ENCODE measurements at regions not wholly inside any gene's neighbourhood (a gene's known extent, or its start where the extent isn't known, plus 50 kb on each side); places are given as distances from the start of the nearest gene placed in this dataset.
"Not testable (repeated sequence)": the region's sequence is repeated elsewhere in the genome, so short reads cannot be mapped to it uniquely, and the experiment has no call there.

DNA sequence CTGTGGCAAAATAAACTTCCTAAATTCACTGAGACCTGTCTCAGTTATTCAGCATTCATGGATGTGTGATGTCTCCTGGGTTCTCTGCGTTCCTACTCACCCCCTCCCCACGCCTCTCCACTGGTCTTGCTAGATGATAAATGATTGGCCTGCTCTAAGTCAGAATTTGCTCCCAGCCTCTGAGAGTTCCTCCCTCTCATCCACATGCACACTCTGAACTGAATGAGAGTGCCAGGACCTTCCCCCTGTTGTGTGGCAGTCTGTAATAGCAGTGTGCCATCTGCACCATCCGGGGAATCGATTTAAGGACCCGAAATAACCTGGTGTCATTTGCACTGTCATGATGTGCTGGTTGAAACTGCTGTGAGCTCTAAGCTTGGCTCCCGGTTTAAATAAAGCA, 135.8 kb upstream of the AFDN start:
- no peak for ATAC-seq

DNA sequence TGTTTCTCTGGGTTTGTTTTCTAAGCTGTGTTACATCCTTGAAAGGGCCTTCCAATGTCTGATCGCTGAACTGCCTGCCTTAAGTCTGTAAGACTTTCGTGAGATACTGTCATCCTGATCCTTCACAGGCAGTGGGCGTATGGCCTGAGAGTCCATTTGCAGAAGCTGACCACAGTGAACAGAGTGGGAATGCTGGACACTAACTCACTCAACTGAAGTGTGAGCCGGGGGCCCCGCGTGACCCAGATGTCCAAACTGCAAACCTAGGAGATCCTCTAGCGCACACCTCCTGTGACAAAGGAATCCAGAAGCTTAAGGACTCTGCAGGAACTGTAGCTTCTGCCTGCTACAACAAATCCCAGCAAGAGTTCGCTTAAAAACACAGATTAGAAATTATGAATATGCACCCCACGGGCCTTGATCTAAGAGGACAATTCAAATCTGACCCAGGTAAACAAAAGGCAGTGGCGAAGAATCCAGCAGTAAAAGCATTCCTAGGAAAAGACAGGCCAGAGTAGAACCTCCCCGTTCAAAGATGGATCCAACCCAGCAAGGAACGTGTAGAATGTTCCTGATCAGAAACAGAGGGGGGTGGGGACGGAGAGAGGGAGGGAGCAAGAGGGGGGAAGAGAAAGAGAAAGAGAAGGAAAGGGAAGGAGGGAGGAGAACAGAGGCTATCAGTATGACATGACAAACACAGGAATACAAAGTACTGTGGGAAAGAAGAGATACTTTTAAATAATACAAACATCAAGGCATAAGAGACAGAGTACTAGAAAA, 135.0 kb upstream of the AFDN start:
- ATAC-seq = no peak

DNA sequence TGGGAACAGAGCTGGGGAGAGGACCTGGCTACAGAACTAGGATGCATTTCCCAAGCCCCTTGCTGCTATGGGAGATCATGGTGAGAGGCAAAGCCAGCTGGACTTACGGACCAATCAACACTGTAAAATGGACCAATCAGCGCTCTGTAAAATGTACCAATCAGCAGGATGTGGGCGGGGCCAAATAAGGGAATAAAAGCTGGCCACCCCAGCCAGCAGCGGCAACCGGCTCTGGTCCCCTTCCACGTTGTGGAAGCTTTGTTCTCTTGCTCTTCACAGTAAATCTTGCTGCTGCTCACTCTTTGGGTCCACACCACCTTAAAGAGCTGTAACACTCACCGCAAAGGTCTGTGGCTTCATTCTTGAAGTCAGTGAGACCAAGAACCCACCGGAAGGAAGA, 133.2 kb upstream of the AFDN start:
- ATAC-seq = not testable (repeated sequence)

DNA sequence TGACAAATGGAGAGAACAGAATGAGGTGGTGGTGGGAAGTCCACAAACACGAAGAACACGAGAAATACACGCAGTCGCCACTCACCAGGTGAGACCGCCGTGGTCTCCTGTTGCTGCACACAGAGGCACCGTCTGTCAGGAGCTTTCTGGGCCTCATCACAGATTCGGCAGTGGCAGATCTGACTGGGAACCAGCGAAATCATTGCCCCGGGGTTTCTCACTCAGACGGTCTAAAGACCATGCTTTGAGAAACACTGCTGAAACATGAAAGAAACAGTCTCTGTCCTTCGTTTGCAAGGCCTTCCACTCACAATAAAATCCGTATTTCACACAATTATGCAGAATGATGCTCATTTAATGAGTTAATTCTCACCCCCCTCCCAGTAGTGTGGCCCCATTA, 130.9 kb upstream of the AFDN start:
- ATAC-seq = no peak

DNA sequence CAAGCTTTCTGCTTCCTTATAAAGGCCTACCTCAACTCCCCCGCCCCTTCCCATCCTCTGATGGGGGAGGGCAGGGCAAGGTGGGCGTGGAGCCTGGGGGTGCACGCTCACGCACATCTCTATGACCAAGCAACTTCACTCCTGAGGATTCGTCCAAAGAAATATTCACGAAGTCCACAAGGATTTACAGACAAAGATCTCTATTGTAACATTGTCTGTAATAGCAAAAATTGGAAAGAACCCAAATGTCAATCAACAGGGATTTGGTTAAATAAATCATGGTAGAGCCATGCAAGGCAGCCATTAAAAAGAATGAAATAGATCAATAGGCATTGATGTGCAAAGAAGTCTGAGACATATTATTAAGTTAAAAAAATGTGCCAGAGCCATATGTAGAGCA, 130.4 kb upstream of the AFDN start:
- peak; percentile 24 for ATAC-seq

DNA sequence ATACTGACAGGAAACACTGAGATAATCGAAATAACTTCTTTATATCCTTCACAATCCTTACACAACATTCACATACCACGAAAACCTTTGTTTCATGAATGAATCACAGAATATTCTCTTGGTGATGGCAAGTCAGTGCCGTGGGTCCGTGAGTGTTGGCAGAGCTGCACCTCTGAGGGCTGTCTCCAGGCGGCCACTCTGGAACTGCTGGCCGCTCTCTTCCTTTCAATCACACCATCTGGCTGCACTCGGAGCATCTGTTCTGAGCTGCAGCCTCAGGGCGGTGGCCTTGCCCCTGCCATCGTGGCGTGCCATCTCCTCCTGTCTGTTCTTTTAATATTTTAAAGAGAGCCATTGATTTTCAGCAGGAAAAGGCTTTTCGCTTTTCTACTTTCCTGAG, 129.4 kb upstream of the AFDN start:
- ATAC-seq = no peak

DNA sequence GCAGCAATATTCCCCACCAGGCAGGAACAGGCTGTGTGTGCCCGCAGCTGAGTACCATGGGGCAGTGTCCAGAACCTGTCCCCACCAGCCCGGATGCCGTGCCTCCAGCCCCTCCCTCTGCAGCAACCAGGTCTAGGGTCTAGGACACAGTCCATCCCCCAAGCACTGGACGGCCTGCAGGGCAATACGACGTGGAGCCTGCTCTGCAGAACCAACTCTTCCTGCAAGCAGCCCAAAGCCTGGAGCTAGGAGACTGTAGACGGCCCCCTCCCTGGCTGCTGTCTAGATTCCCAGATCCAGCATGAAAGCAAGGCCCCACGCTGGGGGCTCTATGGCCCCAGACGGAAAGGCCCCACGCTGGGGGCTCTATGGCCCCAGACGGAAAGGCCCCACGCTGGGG, 128.2 kb upstream of the AFDN start:
- ATAC-seq = no peak

DNA sequence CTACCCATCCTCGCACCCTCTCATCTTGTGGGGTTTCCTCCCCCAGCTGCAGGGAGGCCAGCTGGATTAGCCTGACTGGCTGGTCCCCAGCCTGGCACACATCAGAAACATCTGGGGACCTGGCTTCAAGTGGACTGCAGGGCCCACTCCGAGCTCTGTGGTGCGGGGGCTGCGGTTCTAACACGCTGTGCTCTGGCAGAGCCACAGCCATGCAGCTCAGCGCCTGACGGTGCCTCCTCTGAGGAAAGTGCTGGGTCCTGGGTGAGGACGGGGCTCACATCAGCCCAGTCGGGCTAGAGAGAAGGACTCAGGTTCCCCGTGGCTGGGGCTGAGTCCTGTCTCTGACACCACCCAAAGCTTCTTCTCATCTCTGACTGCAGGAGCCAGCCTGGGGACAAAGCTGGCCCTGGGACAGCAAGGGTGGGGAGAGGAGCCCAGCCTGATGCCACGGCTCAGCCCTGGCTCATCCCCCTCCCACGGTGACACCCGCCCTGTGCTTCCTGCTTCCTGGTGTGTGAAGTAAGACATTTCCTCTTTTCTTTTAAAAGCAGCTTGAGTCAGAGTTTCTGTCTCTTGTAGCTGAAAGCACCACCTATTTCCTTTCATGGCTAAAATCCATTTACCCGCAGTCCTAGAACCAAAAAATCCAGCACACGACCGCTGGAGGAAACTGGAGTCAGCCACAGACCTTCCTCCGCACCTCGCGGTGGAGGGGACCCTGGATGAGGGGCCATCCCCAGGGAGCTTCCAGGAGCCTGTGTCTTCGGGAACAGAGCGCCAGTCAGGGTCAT, 127.4 kb upstream of the AFDN start:
- ATAC-seq = peak; percentile 92

DNA sequence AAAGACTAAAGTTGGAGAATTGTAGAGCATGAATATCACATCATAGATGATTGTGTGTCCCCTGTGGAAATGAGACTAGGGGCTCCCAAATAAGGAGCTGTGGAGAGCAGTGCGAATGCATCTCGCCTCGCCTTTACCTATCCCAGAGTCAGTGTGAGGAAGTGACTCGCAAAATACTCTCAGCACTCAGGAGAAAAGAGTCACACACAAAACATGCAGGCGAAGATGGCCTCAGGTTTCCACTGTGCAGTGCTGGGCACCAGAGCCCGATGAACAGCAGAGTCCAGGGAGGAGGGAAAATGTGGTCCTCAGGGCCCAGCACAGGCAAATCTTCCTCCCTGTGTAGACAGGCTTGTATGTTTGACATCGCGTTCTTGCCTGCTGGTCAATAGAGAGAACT, 126.5 kb upstream of the AFDN start:
- no peak for ATAC-seq

DNA sequence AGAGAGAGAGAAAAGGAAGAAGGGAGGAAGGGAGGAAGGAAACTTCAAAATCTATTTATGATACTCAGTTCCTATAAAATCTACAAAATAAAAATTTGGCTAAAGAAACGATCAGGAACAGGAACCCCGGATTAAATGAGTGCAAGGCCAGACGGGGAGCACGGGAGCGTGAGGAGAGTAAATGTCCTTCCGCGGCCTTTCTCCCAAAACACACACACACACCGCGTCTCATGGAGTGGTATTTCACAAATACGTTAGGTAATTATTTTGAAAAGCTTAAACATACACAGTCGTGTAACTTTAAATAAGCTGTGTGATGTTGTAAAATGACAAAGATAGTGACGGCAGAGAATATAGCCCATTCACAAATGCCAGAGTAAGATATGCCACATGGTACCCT, 125.7 kb upstream of the AFDN start:
- ATAC-seq = no peak

DNA sequence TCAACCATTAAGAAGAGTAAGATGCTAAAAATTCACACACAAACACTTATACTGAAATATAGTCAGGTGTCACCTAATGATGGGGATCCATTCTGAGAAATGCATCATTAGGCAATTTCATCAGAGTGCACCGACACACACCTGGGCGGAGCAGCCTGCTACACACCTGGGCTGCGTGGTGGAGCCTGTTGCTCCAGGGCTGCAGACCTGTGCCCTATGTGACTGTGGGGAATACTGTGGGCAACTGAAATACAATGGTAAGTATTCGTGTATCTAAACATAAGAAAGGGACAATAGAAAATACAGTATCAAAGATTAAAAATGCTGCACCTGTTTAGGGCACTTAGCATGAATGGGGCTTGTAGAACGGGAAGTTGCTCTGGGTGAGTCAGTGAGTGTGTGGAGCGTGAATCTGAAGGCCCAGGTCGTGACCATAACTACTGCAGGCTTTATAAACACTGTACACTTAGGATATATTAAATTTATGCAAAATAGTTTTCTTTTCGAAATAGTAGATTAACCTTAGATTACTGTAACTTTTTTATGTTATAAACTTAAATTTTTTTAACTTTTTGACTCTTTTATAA, 124.4 kb upstream of the AFDN start:
- peak; percentile 78 for ATAC-seq

DNA sequence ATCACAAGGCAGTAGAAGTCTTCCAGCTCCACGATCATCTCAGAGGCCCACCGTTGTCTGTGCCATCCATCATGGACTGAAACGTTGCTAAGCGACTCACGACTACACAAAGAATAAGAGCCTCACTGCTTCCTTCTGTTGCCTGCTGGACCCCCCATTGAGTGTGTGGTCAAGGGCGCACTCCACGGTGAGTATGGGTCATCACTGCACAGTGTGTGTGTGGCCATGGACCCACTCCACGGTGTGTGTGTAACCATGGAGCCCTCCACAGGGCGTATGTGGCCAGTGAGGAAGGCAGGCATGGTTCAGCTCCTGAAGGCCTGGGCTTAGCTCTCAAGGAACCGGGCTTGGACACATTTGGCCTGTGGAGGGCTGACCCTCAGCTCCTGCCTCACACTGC, 123.4 kb upstream of the AFDN start:
- no peak for ATAC-seq

DNA sequence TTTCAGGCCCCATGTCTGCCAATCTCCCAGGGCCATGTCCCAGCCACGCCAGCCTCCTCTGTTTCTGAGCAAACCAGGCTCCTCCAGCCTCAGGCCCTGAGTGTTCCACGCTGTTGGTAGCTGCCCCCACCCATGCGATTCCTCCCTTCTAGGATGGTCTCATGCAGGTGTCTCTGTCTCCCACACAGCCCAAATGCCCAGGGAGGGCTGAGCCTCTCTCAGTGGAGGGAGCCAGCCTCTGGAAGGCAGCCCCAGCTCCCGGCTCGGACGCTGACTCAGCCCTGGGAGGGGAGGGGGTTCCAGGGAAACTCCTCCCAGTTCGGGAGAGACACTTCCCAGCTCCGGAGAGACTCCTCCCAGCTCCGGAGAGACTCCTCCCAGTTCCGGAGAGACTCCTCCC, 122.9 kb upstream of the AFDN start:
- no peak for ATAC-seq

DNA sequence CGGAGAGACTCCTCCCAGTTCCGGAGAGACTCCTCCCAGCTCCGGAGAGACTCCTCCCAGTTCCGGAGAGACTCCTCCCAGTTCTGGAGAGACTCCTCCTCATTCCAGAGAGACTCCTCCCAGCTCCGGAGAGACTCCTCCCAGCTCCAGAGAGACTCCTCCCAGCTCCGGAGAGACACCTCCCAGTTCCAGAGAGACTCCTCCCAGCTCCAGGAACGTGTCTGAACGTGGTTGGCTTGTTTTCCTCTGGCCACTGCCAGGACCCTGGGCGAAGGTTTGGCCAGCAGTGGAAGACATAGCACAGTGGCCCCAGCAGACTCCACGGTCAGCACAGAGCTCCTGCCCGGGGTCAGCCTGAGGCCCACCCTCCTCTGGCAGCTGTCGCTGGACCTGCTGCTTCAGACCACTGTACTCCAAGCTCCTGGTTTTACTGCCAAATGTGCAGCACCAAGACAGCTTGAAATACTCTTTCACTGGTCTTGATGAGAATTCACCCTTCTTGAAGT, 122.3 kb upstream of the AFDN start:
- ATAC-seq = no peak

DNA sequence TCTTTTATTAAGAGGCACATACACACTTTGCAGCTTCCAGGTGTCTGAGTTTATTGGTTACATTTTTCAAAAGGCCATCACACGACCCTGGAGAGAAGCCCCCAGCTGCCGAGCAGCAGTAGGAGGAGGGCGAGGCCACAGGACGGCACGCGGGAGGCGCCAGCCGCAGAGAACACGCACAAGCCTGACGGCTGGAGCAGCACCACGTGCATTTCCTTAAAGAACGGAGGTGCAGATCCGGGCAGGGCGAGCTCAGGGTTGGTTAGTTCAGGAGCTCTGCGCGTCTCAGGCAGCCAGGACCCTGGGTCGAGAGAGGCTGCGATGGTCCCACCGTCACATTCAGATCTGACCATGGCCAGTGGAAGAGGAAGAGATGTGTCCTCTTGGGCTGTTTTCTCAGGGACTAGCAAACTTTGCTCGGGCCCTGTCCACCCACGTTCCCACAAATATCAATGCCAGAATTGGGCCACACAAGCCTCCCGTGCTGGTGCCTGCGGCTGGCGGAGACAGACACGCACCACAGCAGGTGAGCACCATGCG, 121.4 kb upstream of the AFDN start:
- no peak for ATAC-seq

DNA sequence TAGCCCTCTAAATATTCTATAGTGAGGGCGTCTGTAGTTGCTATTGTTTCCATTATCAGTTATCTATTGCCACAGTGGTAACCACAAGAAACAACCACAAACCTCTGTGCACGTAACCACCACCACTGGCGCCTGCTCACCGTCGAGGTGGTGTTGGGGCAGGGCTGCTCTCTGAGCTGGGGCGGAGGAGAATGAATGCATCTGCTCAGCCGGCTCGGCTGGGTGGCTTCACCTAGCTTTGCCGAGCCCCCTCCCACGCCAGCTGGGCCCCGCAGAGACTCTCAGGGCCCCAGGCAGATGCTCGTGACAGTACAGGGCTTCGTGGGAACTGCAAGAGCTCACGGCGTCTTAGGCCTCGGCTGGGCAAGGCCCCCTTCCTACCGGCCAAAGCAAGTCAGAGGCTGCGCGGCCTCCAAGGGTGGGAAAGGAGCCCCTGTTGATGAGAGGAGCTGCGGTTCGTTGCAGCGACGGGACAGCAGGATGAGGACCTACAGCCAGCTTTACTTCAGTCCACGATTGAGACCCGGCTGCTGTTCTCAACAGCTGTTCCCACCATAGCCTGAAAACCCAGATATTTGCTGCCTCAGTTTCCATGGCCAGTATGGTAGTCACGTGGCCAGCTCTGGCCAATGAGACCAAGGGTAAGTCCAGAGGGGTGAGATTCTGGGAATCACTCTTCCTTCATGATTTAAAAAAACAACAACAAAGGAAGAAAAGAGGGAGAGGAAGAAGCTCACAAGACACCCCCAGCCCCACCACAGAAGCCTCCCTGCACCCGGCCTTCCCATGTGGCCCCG, 120.2 kb upstream of the AFDN start:
- no peak for ATAC-seq

DNA sequence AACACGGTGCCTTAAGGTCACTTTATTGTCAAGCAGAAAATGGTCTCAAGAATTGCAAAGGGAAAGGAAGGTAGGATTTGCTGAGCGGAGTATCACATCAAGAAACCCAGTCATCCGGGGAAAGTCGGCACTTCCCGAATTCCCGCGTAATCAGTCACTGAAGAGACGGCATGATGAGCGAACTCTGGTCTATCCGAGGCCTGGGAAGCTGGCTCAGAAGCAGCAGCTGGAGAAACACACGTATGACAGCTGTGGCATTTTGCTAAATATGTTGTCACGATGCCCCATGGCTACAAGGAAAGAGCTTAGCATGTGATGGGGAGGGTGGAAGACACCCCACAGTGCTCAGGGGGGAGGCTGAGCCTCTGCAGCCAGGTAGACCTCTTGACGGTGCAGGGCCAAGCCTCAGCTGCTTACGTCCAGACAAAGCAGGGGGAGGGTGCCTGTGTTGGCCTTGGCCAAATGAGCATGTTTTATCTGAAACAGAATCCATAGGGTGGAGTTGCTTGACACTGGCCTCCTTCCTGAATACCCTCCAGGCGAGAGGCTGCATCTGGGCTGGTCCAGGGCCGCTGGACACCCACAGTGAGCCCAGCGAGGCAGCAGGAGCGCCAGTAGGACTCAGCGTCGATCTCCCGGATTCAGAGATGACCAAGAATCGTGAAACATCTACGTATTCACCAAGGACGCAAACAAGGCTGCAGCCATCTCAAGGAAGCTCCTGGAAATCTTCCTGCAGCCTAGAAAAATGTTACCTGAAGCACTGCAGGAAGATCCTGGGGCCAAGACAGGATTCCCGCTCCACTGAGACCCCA, 118.8 kb upstream of the AFDN start:
- ATAC-seq = no peak

DNA sequence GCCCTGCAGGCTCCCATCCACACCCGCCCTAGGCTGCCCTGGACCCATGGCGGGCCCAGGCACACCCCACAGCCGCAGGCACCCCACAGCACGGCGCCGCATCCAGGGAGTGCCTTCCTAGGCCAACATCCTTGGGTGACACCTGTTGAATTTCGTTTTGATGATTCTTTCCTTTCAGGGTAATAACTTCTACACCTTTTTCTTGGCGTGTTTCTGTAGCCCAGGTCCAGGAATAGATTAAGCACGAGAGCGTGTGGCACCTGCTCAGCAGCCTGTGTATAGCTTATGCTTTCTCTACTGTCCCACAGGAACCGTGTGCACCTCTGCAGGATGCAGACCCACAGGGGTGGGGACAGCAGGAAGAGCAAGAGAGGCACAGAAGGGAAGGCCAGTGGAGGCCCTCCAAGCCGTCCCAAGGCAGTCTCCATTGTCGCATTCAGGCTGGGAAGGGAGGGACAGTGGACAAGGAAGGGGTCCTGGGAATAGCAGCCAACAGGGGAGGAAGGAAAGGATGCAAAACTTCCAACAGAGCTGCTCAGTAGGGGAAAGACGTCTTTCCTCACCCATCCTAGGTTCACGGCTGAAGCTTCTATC, 118.1 kb upstream of the AFDN start:
- ATAC-seq = no peak

DNA sequence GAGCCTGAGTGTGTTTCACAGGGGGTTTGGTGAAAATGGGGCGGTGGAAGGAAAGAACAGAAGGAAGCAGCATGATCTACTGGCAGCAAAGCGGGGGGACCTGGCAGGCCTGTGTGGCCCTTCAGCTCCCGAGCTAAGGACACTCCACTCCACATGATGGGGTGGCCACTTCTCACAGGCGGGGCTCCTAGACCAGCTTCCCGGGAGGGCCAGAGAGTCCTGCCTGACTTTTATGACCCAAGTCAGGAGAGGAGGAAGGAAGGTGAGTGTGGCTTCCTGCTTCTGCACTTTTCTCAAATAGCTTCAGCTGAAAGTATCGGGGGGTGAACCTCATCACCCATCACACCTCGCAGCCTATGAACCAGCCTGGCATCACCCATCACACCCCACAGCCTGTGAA, 117.5 kb upstream of the AFDN start:
- no peak for ATAC-seq

DNA sequence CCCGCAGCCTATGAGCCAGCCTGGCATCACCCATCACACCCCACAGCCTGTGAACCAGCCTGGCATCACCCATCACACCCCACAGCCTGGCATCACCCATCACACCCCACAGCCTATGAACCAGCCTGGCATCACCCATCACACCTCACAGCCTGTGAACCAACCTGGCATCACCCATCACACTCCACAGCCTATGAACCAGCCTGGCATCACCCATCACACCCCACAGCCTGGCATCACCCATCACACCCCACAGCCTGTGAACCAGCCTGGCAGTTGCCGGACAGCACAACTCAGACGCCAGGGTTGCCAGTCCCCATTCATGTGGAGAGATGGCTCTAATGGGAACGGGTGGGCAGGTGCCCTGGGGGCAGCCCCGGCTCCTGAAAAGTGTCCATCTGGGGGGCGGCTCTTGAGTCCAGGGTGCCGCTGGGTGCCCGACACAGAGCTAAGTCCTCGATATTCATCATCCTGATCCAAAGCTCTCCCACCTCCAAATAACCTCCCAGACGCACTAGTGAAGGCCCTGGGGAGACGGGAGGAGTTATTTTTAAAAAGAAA, 116.9 kb upstream of the AFDN start:
- ATAC-seq = not testable (repeated sequence)

DNA sequence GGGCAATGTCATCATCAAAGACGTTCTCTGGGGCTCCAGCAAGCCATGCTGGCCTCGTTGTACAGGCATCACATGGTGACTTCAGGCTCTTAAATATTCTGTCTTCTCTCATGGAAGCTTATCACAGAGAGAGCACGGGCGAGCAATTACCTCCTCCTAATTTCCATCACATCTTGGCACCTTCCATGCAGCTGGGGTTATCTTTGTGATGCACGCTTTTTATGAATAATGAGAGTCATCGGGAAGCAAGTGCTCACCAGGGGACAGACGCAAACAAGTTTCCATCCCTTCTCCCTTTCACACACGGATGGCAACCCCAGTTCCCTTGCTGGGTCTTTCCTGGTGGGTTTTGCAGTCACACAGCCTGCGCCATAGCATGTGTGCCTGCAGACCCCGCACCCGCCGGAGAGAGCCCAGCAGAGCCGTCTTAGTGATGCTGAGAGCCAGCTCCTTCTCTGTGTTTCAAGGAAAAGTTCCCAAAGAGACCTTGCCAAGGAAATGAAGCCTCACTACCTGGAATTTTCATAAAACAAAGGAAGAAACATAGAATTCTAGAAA, 116.3 kb upstream of the AFDN start:
- ATAC-seq = no peak
